Transverse colon (tissue), 4 donors: ENCODE measurements at regions not wholly inside any gene's neighbourhood (a gene's known extent, or its start where the extent isn't known, plus 50 kb on each side); places are given as distances from the start of the nearest gene placed in this dataset.

ENCODE experiments used
- DNase-seq: peaks from one replicate; pipeline ENCODE4 v3.0.0-alpha.2; 2019
- H3K27ac ChIP-seq, 4 donors: fragments of 200-600 bp; sonication (generic); 2 replicates each; pipeline ENCODE4 v1.5.1; 2016 to 2018; ENCODE audit warnings: inconsistent platforms in 4 of 4
- H3K27me3 ChIP-seq: fragments of 200-600 bp; sonication (generic); 2 replicates; pipeline ENCODE4 v1.5.1; 2017; ENCODE audit warnings: inconsistent platforms
- H3K36me3 ChIP-seq, 4 donors: fragments of 200-600 bp; sonication (generic); 2 replicates each; pipeline ENCODE4 v1.5.1; 2017 to 2019; ENCODE audit warnings: inconsistent platforms in 4 of 4
- H3K4me1 ChIP-seq, 4 donors: fragments of 200-600 bp; sonication (generic); 2 replicates each; pipeline ENCODE4 v1.5.1; 2017 to 2020; ENCODE audit warnings: inconsistent platforms in 4 of 4
- H3K4me3 ChIP-seq, 4 donors: fragments of 200-600 bp; sonication (generic); 1 replicate in 1 of 4; 2 replicates in 3 of 4; pipeline versions ENCODE4 v1.5.1 to v1.6.1; 2017 to 2019; ENCODE audit warnings: inconsistent platforms in 4 of 4
- H3K9me3 ChIP-seq, 2 donors: fragments of 200-600 bp; sonication (generic); 2 replicates each; pipeline ENCODE4 v1.5.1; 2017 to 2019; ENCODE audit warnings: inconsistent platforms in 2 of 2
- CTCF ChIP-seq, 5 experiments: fragments of 200-600 bp in 3 of 5; fragments of 450-650 bp in 2 of 5; sonication (generic) in 3 of 5; IDR thresholded peaks; 1 replicate in 2 of 5; 2 replicates in 3 of 5; pipeline ENCODE4 v1.5.1; 2016 to 2017; ENCODE audit warnings: antibody characterized with exemption in 5 of 5, inconsistent platforms in 3 of 5, mild to moderate bottlenecking in 2 of 5, moderate library complexity in 1 of 5
- EP300 ChIP-seq: sonication (generic); formaldehyde crosslinking; IDR thresholded peaks from one replicate; pipeline ENCODE4 v1.6.1; 2017; ENCODE audit warnings: antibody characterized with exemption, low read depth
- POLR2A ChIP-seq: fragments of 450-650 bp; IDR thresholded peaks from one replicate; pipeline ENCODE4 v1.6.1; 2016; ENCODE audit warnings: antibody characterized with exemption, mild to moderate bottlenecking, moderate library complexity
- POLR2AphosphoS5 ChIP-seq, 3 donors: sonication (generic); formaldehyde crosslinking; IDR thresholded peaks; one replicate each; pipeline ENCODE4 v1.6.1; 2016; ENCODE audit warnings: antibody characterized with exemption in 3 of 3
- WGBS, 2 donors: methylation state at CpG; one replicate each; pipeline ENCODE4 v1.1.5; 2018; ENCODE audit warnings: low coverage in 1 of 2; 5-methylcytosine and 5-hydroxymethylcytosine counted together
- in situ Hi-C, 4 donors: fragments of 200-750 bp; cut with MboI; loops; one replicate each; pipeline versions ENCODE4 v1.15.0 to v1.15.1; 2017; ENCODE audit warnings: low sequenced_read_pairs in 3 of 4, low pct_ligation_motif_present in 1 of 4, low pct_unique_long_range_greater_than_20kb in 1 of 4
- intact Hi-C: fragments of 100-400 bp; cut with DNase I; formaldehyde crosslinking; loops from one replicate; pipeline ENCODE4 v1.15.1; 2023; ENCODE audit warnings: low total_unique reads

- no peaks in the 10 kb centered on the region for H3K9me3 ChIP-seq
- 50 to 65% methylated on average over 6 to 11 of the region's 12 CpGs for WGBS, 2 donors
- peaks cover 7% of the 10 kb centered on the region for H3K27me3 ChIP-seq
- H3K4me3 ChIP-seq = no peak overlapping the region
- H3K36me3 ChIP-seq = no peaks in the 10 kb centered on the region
- no peak for TF ChIP-seq POLR2AphosphoS5 (IDR thresholded peaks at IDR 0.05)
- TF ChIP-seq POLR2A = no peak
- no peak for TF ChIP-seq EP300
- no peak for TF ChIP-seq CTCF (IDR thresholded peaks at IDR 0.05)
- no peaks in the 10 kb centered on the region for H3K4me1 ChIP-seq
- DNase-seq = no peak
- intact Hi-C loops = no loop called here
- no peak overlapping the region for H3K27ac ChIP-seq
- in situ Hi-C loops = no loop called here
Observed at GRCh38 chr16:86751076-86752030, 173.0 kb downstream of the FOXL1 start.

GRCh38 chr16:86752582-86753175 lies 174.3 kb downstream of the FOXL1 start:
- Histone ChIP-seq H3K27me3 (peaks cover 21% of the 10 kb centered on the region), H3K36me3 (no peaks in the 10 kb centered on the region), H3K27ac (no peak overlapping the region), H3K4me1 (no peaks in the 10 kb centered on the region), H3K9me3 (no peaks in the 10 kb centered on the region), H3K4me3 (no peak overlapping the region)
- in situ Hi-C loops (no loop called here), intact Hi-C loops (no loop called here)
- TF ChIP-seq POLR2A (no peak), POLR2AphosphoS5 (IDR thresholded peaks at IDR 0.05) (no peak), CTCF (IDR thresholded peaks at IDR 0.05) (no peak), EP300 (no peak)
- WGBS, 2 donors = 80 to 92% methylated on average over 1 to 25 of the region's 25 CpGs
- DNase-seq = no peak

- intact Hi-C loops = no loop called here
- Histone ChIP-seq H3K4me3 (no peak overlapping the region), H3K9me3 (no peaks in the 10 kb centered on the region), H3K27me3 (peaks cover 26% of the 10 kb centered on the region), H3K4me1 (no peaks in the 10 kb centered on the region), H3K36me3 (no peaks in the 10 kb centered on the region), H3K27ac (no peak overlapping the region)
- no peak for TF ChIP-seq POLR2AphosphoS5 (IDR thresholded peaks at IDR 0.05)
- no peak for TF ChIP-seq POLR2A
- WGBS, 2 donors = 58 to 74% methylated on average over 2 to 15 of the region's 15 CpGs
- in situ Hi-C loops = no loop called here
- DNase-seq = no peak
Observed at GRCh38 chr16:86753399-86753798, 175.1 kb downstream of the FOXL1 start.

- TF ChIP-seq CTCF (IDR thresholded peaks at IDR 0.05) (no peak), EP300 (no peak), POLR2AphosphoS5 (IDR thresholded peaks at IDR 0.05) (no peak), POLR2A (no peak)
- 61 to 76% methylated on average over 4 to 13 of the region's 13 CpGs for WGBS, 2 donors
- DNase-seq = no peak
- in situ Hi-C loops = no loop called here
- no peak overlapping the region for H3K27ac ChIP-seq
- H3K27me3 ChIP-seq = peaks cover 48% of the 10 kb centered on the region
- no peaks in the 10 kb centered on the region for H3K9me3 ChIP-seq
- intact Hi-C loops = no loop called here
- H3K4me1 ChIP-seq = no peaks in the 10 kb centered on the region
- H3K36me3 ChIP-seq = no peaks in the 10 kb centered on the region
- H3K4me3 ChIP-seq = no peak overlapping the region
Observed at GRCh38 chr16:86755571-86756006, 177.2 kb downstream of the FOXL1 start.
